GM18511 (cell line): ENCODE measurements at regions not wholly inside any gene's neighbourhood (a gene's known extent, or its start where the extent isn't known, plus 50 kb on each side); places are given as distances from the start of the nearest gene placed in this dataset.

Experiments used
- ATAC-seq: cut with Tn5 transposase; IDR thresholded peaks from one replicate; pipeline ENCODE4 v1.9.1; 2021; ENCODE audit warnings: mild to moderate bottlenecking, moderate library complexity; ENCODE audit not compliant: unreplicated experiment

GRCh38 chr5:174425271-174425963 is 299.0 kb upstream of the MSX2 start:
- ATAC-seq = no peak

GRCh38 chr5:174425964-174426290 is 298.5 kb upstream of the MSX2 start:
- ATAC-seq = no peak

- no peak for ATAC-seq
Measured at GRCh38 chr5:174426388-174426787, 298.0 kb upstream of the MSX2 start.

- ATAC-seq = no peak
Measured at GRCh38 chr5:174426851-174427250, 297.5 kb upstream of the MSX2 start.

- ATAC-seq = no peak
Measured at GRCh38 chr5:174427304-174427703, 297.1 kb upstream of the MSX2 start.

GRCh38 chr5:174428895-174429294 is 295.5 kb upstream of the MSX2 start:
- no peak for ATAC-seq

GRCh38 chr5:174430940-174431339 is 293.4 kb upstream of the MSX2 start:
- no peak for ATAC-seq

- no peak for ATAC-seq
Measured at GRCh38 chr5:174431504-174431903, 292.9 kb upstream of the MSX2 start.

GRCh38 chr5:174433098-174433497 is 291.3 kb upstream of the MSX2 start:
- no peak for ATAC-seq

GRCh38 chr5:174436750-174437149 is 287.6 kb upstream of the MSX2 start:
- ATAC-seq = no peak

GRCh38 chr5:174444479-174445188 is 279.7 kb upstream of the MSX2 start:
- ATAC-seq = no peak

- no peak for ATAC-seq
Measured at GRCh38 chr5:174446446-174446845, 277.9 kb upstream of the MSX2 start.

GRCh38 chr5:174446988-174447387 is 277.4 kb upstream of the MSX2 start:
- ATAC-seq = no peak

- no peak for ATAC-seq
Measured at GRCh38 chr5:174448041-174448440, 276.3 kb upstream of the MSX2 start.

- ATAC-seq = no peak
Measured at GRCh38 chr5:174448662-174449061, 275.7 kb upstream of the MSX2 start.

- no peak for ATAC-seq
Measured at GRCh38 chr5:174453690-174454089, 270.7 kb upstream of the MSX2 start.

GRCh38 chr5:174454464-174454863 is 269.9 kb upstream of the MSX2 start:
- ATAC-seq = no peak

GRCh38 chr5:174454890-174455289 is 269.5 kb upstream of the MSX2 start:
- ATAC-seq = no peak

GRCh38 chr5:174455301-174455700 is 269.1 kb upstream of the MSX2 start:
- ATAC-seq = no peak

- ATAC-seq = no peak
Measured at GRCh38 chr5:174457141-174457678, 267.2 kb upstream of the MSX2 start.

GRCh38 chr5:174459071-174459702 is 265.2 kb upstream of the MSX2 start:
- no peak for ATAC-seq

- ATAC-seq = no peak
Measured at GRCh38 chr5:174459832-174460448, 264.4 kb upstream of the MSX2 start.
